Tibial nerve (tissue), 4 donors: ENCODE measurements at regions not wholly inside any gene's neighbourhood (a gene's known extent, or its start where the extent isn't known, plus 50 kb on each side); places are given as distances from the start of the nearest gene placed in this dataset.

Experiments used
- DNase-seq, 2 donors: peaks; one replicate each; pipeline ENCODE4 v3.0.0-alpha.2; 2019; ENCODE audit warnings: low spot score in 2 of 2
- H3K27ac ChIP-seq, 4 donors: fragments of 200-600 bp; sonication (generic) in 3 of 4; one replicate each; pipeline ENCODE4 v1.5.1; 2017 to 2019; ENCODE audit warnings: mild to moderate bottlenecking in 1 of 4
- H3K27me3 ChIP-seq, 2 donors: fragments of 200-600 bp; sonication (generic) in 1 of 2; one replicate each; pipeline versions ENCODE4 v1.5.1 to v1.6.0; 2017 to 2019
- H3K36me3 ChIP-seq, 3 donors: fragments of 200-600 bp; sonication (generic); one replicate each; pipeline ENCODE4 v1.5.1; 2018 to 2019
- H3K4me1 ChIP-seq, 4 donors: fragments of 200-600 bp; sonication (generic) in 3 of 4; one replicate each; pipeline ENCODE4 v1.5.1; 2017 to 2019
- H3K4me3 ChIP-seq, 4 donors: fragments of 200-600 bp; sonication (generic) in 3 of 4; one replicate each; pipeline ENCODE4 v1.5.1; 2017 to 2019; ENCODE audit warnings: mild to moderate bottlenecking in 1 of 4, moderate library complexity in 1 of 4
- H3K9me3 ChIP-seq, 4 donors: fragments of 200-600 bp; sonication (generic) in 3 of 4; one replicate each; pipeline ENCODE4 v1.5.1; 2017 to 2019
- CTCF ChIP-seq, 5 experiments: fragments of 200-600 bp in 3 of 5; fragments of 450-650 bp in 2 of 5; sonication (generic) in 3 of 5; IDR thresholded peaks; one replicate each; pipeline ENCODE4 v1.5.1; 2016 to 2019; ENCODE audit warnings: antibody characterized with exemption in 5 of 5, mild to moderate bottlenecking in 3 of 5, moderate library complexity in 2 of 5
- EP300 ChIP-seq, 2 donors: sonication (generic); formaldehyde crosslinking; IDR thresholded peaks; one replicate each; pipeline ENCODE4 v1.6.1; 2017; ENCODE audit warnings: antibody characterized with exemption in 2 of 2, mild to moderate bottlenecking in 1 of 2
- POLR2A ChIP-seq, 2 donors: fragments of 450-650 bp; IDR thresholded peaks; one replicate each; pipeline ENCODE4 v1.6.1; 2017; ENCODE audit warnings: antibody characterized with exemption in 2 of 2, mild to moderate bottlenecking in 2 of 2, moderate library complexity in 2 of 2
- WGBS, 2 donors: methylation state at CpG; one replicate each; pipeline ENCODE4 v1.1.5; 2018; 5-methylcytosine and 5-hydroxymethylcytosine counted together

GRCh38 chr12:124408822-124409517, 114.1 kb downstream of the RFLNA start:
- H3K4me3 ChIP-seq: no peak overlapping the region
- H3K27me3 ChIP-seq: no peaks in the 10 kb centered on the region
- WGBS, 2 donors: 89 to 90% methylated on average over 23 to 25 of the region's 25 CpGs
- H3K9me3 ChIP-seq: no peaks in the 10 kb centered on the region
- peaks cover 0 to 67% (median 0%) of the 10 kb centered on the region in 3 donors for H3K36me3 ChIP-seq
- H3K27ac ChIP-seq: no peak overlapping the region
- peaks cover 0 to 63% (median 40%) of the 10 kb centered on the region in 4 donors for H3K4me1 ChIP-seq
- no peak for DNase-seq
- TF ChIP-seq POLR2A (IDR thresholded peaks at IDR 0.05): no peak
- TF ChIP-seq EP300 (IDR thresholded peaks at IDR 0.05): no peak
- TF ChIP-seq CTCF (IDR thresholded peaks at IDR 0.05): no peak

GRCh38 chr12:124407074-124407473, 112.2 kb downstream of the RFLNA start:
- Histone ChIP-seq H3K27ac (no peak overlapping the region), H3K27me3 (no peaks in the 10 kb centered on the region), H3K36me3 (peaks cover 0 to 55% (median under 1%) of the 10 kb centered on the region in 3 donors), H3K4me1 (peaks cover 0 to 63% (median 45%) of the 10 kb centered on the region in 4 donors), H3K4me3 (no peak overlapping the region), H3K9me3 (no peaks in the 10 kb centered on the region)
- no peak for TF ChIP-seq EP300 (IDR thresholded peaks at IDR 0.05)
- TF ChIP-seq POLR2A (IDR thresholded peaks at IDR 0.05): no peak
- no peak for TF ChIP-seq CTCF (IDR thresholded peaks at IDR 0.05)
- 87 to 94% methylated on average over 8 of the region's 8 CpGs for WGBS, 2 donors
- DNase-seq: no peak

- no peak for DNase-seq
- Histone ChIP-seq H3K9me3 (no peaks in the 10 kb centered on the region), H3K27me3 (no peaks in the 10 kb centered on the region), H3K4me3 (no peak overlapping the region), H3K27ac (peak overlapping the region in 1 of 4 donors; percentile 1), H3K4me1 (peaks cover 0 to 62% (median 37%) of the 10 kb centered on the region in 4 donors), H3K36me3 (peaks cover 0 to 63% (median 8%) of the 10 kb centered on the region in 3 donors)
- WGBS, 2 donors: 84 to 90% methylated on average over 10 of the region's 10 CpGs
- TF ChIP-seq POLR2A (IDR thresholded peaks at IDR 0.05) (no peak), EP300 (IDR thresholded peaks at IDR 0.05) (no peak)
Measured at GRCh38 chr12:124406043-124406442, 111.2 kb downstream of the RFLNA start.

GRCh38 chr12:124405592-124405991, 110.7 kb downstream of the RFLNA start:
- Histone ChIP-seq H3K27me3 (no peaks in the 10 kb centered on the region), H3K27ac (peak overlapping the region in 1 of 4 donors; percentile 70), H3K4me3 (no peak overlapping the region), H3K36me3 (peaks cover 0 to 67% (median 8%) of the 10 kb centered on the region in 3 donors), H3K4me1 (peaks cover 0 to 58% (median 34%) of the 10 kb centered on the region in 4 donors), H3K9me3 (no peaks in the 10 kb centered on the region)
- TF ChIP-seq POLR2A (IDR thresholded peaks at IDR 0.05): no peak
- TF ChIP-seq CTCF (IDR thresholded peaks at IDR 0.05): no peak
- TF ChIP-seq EP300 (IDR thresholded peaks at IDR 0.05): no peak
- WGBS, 2 donors: 79 to 90% methylated on average over 13 to 15 of the region's 15 CpGs
- DNase-seq: no peak

- Histone ChIP-seq H3K4me1 (peaks cover 0 to 54% (median 30%) of the 10 kb centered on the region in 4 donors), H3K9me3 (no peaks in the 10 kb centered on the region), H3K27me3 (no peaks in the 10 kb centered on the region), H3K27ac (peak overlapping the region in 2 of 4 donors; percentile 70 to 84), H3K36me3 (peaks cover 0 to 72% (median 8%) of the 10 kb centered on the region in 3 donors), H3K4me3 (no peak overlapping the region)
- no peak for DNase-seq
- TF ChIP-seq EP300 (IDR thresholded peaks at IDR 0.05): no peak
- no peak for TF ChIP-seq CTCF (IDR thresholded peaks at IDR 0.05)
- TF ChIP-seq POLR2A (IDR thresholded peaks at IDR 0.05): no peak
- 74 to 76% methylated on average over 10 of the region's 10 CpGs for WGBS, 2 donors
Measured at GRCh38 chr12:124405151-124405550, 110.3 kb downstream of the RFLNA start.
